OCI-LY7 (cell line): ENCODE measurements at regions not wholly inside any gene's neighbourhood (a gene's known extent, or its start where the extent isn't known, plus 50 kb on each side); places are given as distances from the start of the nearest gene placed in this dataset.

Experiments
- EZH2phosphoT487 ChIP-seq: fragments of 200-600 bp; sonication (generic); IDR thresholded peaks from 2 replicates; pipeline ENCODE4 v1.6.1; 2018; ENCODE audit warnings: low read depth, borderline replicate concordance, mild to moderate bottlenecking, mixed run types, antibody characterized with exemption, low read length, moderate library complexity, mixed read lengths
- TF ChIP-seq, protein P1 (sequence below): fragments of 200-600 bp; sonication (generic); conservative IDR thresholded peaks from 2 replicates; pipeline ENCODE4 v1.5.1; 2014; ENCODE audit warnings: mild to moderate bottlenecking, antibody characterized with exemption, low read length, moderate library complexity, mixed read lengths

GRCh38 chr16:62899737-62900136 is 863.5 kb upstream of the CDH8 start:
- TF ChIP-seq, protein P1, sequence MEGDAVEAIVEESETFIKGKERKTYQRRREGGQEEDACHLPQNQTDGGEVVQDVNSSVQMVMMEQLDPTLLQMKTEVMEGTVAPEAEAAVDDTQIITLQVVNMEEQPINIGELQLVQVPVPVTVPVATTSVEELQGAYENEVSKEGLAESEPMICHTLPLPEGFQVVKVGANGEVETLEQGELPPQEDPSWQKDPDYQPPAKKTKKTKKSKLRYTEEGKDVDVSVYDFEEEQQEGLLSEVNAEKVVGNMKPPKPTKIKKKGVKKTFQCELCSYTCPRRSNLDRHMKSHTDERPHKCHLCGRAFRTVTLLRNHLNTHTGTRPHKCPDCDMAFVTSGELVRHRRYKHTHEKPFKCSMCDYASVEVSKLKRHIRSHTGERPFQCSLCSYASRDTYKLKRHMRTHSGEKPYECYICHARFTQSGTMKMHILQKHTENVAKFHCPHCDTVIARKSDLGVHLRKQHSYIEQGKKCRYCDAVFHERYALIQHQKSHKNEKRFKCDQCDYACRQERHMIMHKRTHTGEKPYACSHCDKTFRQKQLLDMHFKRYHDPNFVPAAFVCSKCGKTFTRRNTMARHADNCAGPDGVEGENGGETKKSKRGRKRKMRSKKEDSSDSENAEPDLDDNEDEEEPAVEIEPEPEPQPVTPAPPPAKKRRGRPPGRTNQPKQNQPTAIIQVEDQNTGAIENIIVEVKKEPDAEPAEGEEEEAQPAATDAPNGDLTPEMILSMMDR, result no peak
- no peak for TF ChIP-seq EZH2phosphoT487
